MV-4-11 (cell line): ENCODE measurements at regions not wholly inside any gene's neighbourhood (a gene's known extent, or its start where the extent isn't known, plus 50 kb on each side); places are given as distances from the start of the nearest gene placed in this dataset.

ENCODE experiments used
- DNase-seq: peaks from one replicate; lab custom pipeline; 2025; lab: John Stamatoyannopoulos, UW

- no peak for DNase-seq
Observed at GRCh38 chr1:157291083-157291482, 152.9 kb upstream of the ETV3 start.

DNA sequence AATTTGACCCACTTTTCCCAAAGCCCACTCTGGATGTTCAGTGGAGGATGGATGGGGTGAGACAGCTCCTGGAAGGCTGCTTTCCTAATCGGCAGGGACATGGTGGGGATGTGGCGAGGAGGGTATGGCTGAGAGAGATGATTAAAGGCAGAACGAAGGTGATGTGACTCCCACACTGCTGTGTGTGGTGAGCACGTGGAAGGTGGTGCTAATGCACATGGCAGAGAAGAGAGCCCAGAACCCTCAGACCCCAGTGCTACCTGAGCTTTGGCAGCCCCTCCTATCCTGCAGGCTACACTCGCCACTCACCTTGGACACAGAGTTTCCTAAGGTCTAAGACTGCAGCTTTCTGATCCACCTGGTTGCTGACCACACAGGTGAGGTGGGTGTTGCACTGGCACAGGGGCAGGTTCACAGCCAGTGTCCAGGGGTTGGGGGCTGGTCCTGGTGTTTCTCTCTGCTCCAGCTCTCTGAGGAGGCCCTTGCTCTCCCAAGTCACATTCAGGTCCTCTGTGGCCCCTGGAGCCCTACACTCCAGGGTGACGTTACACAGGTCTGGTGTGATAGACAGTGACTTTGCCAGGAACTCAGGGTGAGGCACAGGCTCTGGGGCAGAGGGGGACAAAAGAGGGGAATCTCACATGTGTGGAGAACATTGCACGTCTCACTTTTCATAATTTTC is 151.4 kb upstream of the ETV3 start:
- no peak for DNase-seq

DNA sequence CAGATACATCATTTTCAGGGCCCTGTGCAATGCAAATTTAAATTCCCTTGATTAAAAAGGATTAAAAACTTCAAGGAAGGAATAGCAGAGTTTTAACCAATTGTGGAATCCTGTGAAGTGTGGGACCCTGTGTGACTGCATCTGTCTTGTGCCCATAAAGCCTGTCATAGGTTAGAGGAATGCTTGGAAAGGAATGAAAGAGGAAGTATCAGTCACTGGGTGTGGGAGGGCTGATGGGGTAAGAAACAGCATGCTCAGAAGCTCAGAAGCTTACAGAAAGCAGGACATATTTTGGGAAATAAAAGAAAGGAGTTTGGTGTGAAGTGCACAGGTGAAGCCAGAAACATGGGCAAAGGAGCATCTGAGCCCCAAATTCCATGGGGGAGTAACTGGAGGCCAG is 150.8 kb upstream of the ETV3 start:
- DNase-seq = peak; percentile 67

DNA sequence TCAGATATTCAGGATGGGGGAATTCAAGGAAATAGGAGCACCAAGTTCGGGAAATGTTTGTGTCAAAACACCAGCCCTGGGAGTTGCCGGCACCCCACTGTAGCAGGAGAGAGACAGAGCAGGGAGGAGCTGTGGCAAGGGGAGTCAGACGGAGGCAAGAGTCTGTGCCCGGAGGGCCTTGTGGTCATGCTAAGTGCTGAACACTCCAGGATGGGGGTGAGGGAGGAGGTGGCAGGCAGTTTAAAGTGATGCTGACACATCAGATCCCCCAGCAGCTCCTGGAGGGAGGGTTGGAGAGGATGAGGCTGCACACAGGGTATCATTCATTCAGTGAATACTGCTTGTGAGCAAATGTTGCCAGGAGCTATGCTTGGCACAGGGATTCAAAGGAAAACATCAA is 150.3 kb upstream of the ETV3 start:
- no peak for DNase-seq

- no peak for DNase-seq
Observed at GRCh38 chr1:157288006-157288405, 149.8 kb upstream of the ETV3 start.

- no peak for DNase-seq
Observed at GRCh38 chr1:157287462-157287861, 149.3 kb upstream of the ETV3 start.

DNA sequence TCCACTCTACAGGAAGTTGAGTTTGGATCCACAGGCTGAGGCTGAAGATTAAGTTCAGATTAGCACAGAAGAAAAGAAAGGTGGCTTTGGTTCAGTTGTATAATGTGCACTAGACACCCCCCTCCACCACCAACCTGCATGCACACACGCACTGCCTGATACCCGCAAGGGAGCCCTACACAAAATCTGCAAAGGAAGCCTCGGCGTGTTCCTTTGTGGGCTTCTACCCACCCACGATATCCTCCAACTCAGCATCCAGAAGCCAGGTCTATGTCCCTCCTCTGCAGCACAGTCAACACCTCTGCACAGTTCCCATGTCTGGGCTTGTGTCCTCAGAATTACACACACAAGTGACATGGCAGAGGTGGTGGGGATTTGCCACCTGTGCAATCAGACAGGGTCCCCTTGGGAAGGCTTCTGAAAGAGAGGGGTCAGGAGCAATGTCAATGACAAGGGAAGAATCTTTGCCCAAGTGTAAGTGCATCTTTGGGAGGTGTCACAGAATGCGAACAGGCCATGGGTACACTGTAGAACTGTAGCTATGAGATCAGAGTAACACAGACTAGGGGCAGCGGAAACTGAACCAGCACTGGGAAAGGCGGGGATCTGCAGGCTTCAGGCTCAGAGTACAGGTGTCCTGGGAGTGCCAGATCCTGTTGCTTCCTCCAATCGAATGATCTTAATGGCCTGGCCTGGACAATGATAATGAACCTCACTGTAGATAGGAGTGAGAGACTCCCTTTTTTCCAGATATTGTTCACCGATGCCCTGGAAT is 148.6 kb upstream of the ETV3 start:
- DNase-seq = no peak

DNA sequence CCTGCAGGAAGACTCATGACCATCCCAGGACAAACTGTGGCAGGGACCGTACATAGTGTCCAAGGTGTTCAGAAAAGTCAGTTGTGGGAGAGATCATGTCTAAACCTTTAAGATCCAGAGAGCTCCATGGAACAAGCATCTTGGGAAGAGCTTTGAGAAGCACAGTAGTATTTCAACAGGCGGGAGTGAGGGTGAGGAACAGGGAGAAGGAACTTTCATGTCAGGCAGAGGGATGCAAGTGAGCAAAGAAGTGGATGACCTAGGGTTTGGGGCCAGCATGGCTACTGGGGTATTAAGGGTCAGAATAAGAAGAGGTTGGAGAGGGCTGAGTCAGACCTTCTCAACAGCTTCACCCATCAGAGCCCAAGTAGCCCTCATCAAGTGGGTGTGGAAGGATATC is 147.9 kb upstream of the ETV3 start:
- DNase-seq = no peak

DNA sequence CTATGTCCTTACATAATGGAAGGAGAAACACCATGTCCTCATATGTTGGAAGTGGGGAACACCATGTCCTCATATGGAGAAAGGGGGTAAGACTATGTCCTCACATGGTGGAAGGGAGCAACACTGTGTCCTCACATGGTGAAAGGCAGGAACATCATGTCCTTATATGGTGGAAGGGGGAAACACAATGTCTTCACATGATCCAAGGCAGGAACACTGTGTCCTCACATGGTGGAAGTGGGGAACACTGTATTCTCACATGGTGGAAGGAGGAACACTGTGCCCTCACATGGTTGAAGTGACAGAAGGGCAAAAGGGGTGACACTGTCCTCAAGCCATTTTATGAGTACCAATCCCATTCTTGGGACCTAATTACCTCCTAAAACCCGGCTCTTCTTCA is 146.3 kb upstream of the ETV3 start:
- no peak for DNase-seq

DNA sequence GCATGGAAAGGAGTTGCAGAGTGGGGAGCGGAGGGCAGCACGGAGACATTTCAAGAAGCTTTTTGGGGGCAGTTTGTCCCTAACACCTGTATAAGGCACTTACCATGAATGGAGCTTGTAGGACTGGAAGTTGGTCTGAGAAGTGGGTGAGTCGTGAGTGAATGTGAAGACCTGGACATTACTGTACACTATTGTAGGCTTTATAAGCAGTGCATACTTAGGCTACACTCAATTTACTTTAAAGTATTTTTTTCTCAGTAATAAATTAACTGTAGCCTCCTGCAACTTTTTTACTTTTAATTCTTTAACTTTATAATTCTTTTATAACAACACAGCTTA is 141.6 kb upstream of the ETV3 start:
- no peak for DNase-seq

DNA sequence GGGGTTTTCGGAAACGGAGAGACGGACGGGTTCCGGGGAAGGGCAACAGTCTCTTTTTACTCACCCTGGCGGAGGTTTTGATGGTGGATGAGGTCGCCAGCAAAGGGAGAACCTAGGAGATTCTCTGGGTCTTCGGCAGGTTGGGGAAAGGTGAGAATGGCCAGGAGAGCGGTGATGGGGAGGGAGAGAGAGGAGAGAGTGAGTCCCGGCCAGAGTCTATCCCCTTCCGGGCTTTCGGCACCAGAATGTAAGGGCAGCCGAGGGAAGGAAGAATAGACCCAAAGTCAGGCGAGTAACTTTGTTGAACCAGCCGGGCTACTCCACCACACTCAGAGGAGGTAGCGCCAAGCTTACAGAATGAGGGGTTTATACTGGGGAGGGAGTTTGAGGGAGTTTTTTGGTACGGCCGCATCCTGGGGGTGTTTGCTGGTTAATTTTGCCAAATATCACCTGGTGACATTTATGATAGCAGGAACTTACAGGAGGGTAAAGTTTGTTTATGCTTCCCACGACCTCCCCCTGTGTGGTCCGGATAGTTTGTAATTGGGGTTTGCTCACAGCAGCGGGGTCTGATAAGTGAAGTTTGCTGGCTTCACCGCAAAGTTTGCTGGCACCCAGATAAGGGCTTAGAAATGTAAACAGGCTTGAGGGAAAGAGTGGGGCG is 141.1 kb upstream of the ETV3 start:
- no peak for DNase-seq

DNA sequence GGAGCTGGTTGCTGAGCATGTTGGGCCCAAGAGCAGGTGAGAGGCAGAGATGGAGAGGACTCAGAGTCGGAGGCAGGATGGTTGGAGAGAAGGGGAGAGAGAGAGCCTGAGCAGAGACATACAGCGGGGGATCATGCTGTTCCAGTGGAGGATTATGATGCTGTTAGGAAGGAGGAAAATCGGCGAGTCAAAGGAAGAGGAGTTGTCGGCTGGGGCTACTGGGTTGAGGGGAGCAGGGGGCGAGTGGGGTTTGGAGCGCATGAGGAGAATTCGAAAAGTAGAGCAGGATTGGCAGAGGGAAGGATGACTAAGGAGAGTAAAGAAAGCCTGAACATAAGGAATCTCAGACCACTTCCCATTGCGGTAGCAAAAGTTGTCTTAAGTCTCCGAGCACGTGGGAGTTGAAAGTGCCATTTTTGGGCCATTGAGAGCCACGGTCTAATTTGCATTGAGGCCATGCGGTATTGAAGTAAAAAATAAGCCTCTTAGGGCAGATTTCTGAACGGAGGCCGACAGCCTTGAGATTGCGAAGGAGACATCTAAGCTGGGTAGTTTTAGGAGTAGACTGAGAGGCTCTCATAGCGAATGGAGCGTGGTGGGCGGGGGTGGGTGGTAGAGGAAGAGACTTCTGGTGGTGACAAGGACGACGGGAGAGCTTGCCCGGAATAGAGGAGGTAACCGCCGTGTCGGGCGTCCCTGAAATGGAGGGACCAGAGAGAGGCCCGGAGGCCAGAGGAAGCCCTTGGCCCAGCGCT is 140.4 kb upstream of the ETV3 start:
- DNase-seq = peak; percentile 64

DNA sequence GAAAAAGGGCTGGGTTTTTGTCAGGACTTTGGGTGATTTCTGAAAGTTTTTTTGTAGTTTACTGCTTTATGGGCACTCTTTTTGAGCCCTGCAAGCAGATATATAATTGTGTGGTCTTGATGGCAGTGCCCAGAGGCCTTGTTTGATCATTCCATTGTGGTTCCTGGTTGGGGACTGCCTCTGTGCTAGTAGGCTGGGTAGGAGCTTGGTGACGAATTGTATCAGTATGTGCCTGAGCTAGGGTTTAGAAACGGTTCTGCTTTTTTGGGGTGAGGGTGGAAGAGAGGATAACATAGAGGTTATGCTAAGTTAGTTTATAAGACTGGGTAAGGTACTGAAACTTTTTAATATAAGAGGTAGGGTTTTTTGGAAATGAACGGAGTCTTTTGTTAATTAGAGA is 139.7 kb upstream of the ETV3 start:
- DNase-seq = peak; percentile 73

GRCh38 chr1:157277281-157277680 is 139.1 kb upstream of the ETV3 start:
- no peak for DNase-seq

GRCh38 chr1:157274698-157275534 is 136.7 kb upstream of the ETV3 start:
- DNase-seq = no peak

DNA sequence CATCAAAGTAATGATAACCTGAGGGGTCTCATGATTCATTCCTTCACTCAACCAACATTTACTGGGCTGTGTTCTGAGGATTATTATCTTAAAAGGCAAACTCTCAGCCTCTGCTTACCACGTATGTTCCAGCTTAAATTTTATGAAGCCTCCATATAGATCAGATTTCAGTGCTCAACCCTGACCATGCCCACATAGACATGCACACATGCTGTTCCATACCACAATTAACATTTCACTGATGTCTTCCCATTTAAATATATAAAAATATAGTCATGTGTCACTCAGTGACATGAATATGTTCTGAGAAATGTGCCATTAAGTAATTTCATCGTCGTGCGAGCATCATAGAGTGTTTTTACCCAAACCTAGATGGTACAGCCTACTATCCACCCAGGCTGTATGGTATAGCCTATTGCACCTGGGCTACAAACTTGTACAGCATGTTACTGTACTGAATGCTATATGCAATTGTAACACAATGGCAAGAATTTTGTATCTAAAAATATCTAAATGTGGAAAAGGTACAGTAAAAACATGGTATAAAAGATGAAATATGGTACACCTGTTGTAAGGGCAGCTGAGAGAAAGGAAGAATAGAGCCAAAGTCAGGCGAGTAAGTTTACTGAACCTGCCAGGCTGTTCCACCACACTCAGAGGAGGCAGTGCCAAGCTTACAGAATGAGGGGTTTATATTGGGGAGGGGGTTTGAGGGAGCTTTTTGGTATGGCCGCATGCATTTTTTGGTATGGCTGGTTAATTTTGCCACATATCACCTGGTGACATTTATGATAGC is 134.7 kb upstream of the ETV3 start:
- no peak for DNase-seq

DNA sequence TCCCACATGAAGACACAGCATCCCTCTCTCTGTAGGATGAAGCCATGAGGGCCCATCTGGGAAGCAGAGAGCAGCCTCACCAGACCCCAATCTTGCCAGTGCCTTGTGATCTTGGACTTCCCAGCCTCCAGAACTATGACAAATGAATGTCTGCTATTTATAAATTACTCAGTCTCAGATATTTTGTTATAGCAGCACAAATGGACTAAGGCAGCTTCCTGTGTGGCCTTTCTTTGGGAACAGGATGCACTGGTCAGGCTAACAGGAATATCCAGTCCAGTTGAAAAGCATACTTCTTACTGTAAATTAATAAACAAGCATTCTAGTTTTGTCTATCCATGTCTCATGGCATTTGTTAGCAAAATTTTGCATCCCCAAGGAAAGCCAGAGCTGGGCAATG is 134.1 kb upstream of the ETV3 start:
- DNase-seq = no peak

- DNase-seq = no peak
Observed at GRCh38 chr1:157270705-157271274, 132.6 kb upstream of the ETV3 start.

DNA sequence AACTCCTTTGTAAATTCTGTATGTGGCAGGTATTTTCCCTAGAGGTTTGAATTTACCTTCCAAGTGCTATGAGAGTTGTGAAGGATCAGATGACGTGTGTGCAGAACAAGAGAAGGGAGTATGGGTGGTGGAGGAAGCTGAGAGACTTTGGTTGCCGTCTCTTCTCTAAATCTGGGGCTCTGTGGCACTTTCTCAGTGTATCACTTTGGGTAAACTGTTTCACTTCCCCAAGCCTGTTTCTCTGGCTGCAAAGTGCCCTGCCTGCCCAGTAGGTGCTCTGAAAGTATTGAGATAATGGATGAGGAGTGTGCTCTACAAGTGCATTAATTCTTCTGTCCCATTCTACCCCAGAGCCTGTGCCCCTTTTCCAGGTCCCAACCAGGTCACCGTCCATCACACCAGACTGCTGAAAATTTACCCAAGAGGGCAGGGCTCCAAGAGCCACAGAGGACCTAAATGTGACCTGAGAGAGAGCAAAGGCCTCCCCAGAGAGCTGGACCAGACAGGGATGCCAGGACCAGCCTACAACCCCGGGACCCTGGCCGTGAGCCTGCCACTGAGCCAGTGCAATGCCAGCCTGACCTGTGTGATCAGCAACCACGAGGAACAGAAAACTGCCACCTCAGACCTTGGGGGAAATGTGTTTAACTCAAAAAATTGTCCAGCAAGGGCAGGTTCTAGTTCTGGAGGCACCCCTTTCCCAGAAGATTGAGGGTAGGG is 131.6 kb upstream of the ETV3 start:
- peak; percentile 77 for DNase-seq

DNA sequence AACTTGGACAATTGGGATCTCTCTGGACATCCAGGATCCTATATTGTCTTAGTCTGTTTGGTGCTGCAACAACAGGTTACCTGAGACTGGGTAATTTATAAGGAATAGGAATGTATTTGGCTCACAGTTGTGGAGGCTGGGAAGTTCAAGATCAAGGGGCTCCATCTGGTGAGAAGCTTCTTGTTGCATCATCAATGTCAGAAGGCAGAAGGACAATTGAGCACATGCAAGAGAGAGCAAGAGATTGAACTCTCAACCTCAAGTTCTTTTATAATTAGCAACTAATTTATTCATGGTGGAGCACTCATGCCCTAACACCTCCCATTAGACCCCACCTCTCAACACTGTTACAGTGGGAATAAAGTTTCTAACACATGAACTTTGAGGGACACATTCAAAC is 124.7 kb upstream of the ETV3 start:
- no peak for DNase-seq
